GM12875 (cell line): ENCODE measurements at regions not wholly inside any gene's neighbourhood (a gene's known extent, or its start where the extent isn't known, plus 50 kb on each side); places are given as distances from the start of the nearest gene placed in this dataset.

Experiments used
- H3K4me3 ChIP-seq: one replicate; pipeline ENCODE4 v1.5.1; 2011; ENCODE audit warnings: low read depth, low read length, control low read depth
- TF ChIP-seq, protein P1 (sequence below): IDR thresholded peaks from 2 replicates; pipeline ENCODE4 v1.5.1; 2011; ENCODE audit warnings: low read depth, mild to moderate bottlenecking, control low read depth, inconsistent platforms, low read length, moderate library complexity, borderline replicate concordance; ENCODE audit not compliant: insufficient read depth

DNA sequence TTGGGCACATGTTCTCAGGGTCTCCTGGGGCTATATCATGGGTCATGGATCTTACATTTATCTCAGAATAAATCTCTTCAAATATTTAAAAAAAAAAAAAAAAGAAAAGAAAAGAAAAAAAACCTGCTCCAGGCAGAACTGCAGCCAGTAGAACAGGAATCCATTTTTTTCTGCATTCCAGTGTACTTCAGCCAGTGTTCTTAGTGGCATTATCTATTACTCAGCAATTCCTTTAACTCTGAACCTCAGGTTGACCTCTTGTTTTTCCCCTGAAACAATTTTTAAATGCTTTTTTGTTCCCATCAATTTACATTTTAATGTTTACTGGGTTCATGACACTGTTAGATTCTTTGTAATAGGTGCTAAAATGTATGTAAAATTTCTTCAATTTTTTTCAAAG is 66.7 kb upstream of the STXBP6 start:
- TF ChIP-seq, protein P1, sequence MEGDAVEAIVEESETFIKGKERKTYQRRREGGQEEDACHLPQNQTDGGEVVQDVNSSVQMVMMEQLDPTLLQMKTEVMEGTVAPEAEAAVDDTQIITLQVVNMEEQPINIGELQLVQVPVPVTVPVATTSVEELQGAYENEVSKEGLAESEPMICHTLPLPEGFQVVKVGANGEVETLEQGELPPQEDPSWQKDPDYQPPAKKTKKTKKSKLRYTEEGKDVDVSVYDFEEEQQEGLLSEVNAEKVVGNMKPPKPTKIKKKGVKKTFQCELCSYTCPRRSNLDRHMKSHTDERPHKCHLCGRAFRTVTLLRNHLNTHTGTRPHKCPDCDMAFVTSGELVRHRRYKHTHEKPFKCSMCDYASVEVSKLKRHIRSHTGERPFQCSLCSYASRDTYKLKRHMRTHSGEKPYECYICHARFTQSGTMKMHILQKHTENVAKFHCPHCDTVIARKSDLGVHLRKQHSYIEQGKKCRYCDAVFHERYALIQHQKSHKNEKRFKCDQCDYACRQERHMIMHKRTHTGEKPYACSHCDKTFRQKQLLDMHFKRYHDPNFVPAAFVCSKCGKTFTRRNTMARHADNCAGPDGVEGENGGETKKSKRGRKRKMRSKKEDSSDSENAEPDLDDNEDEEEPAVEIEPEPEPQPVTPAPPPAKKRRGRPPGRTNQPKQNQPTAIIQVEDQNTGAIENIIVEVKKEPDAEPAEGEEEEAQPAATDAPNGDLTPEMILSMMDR = no peak
- no peak overlapping the region for H3K4me3 ChIP-seq

DNA sequence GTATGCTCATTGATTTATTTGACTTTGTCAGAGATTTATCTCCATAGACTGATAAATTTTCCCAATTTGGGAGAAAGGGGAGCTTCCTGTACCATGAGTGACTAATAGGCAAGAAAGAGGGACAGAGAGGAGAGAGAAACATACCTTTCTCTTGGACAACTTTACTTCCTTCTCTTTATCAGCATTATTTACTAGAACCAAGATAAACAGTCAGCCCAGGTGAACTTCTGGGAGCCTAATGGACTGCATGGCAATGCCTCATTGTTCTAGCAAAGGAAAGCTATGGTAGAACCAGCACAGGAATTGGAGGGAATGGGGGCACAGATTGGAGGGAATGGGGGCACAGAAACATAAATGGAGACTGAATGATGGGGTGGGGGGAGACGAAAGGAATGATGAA is 63.4 kb upstream of the STXBP6 start:
- TF ChIP-seq, protein P1 = no peak
- no peak overlapping the region for H3K4me3 ChIP-seq

DNA sequence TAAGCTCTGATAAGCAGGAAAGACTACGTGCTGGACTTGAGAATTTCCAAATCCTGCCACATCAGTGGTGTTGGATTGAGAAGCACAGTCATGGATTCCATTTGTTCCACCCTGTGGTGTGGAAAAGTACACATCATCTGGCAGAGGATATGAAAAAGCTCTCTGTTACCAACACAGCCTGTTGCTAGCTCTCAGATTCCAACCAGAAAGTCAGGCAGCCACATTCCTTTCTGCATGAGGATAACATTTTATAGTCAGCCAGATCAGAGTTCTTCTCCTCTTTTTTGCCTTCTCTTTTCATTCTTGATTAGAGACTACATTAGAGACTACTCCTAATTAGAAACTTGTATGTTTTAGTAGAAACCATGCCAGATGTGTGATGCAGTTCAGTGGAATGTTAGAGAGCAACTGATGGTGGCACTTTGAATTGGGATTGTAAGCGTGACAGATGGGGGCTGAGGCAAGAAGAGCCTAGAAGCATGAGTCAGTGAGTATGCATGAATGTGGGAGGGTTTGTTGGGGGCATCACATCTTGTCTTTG is 61.2 kb upstream of the STXBP6 start:
- no peak overlapping the region for H3K4me3 ChIP-seq
- TF ChIP-seq, protein P1 = no peak

DNA sequence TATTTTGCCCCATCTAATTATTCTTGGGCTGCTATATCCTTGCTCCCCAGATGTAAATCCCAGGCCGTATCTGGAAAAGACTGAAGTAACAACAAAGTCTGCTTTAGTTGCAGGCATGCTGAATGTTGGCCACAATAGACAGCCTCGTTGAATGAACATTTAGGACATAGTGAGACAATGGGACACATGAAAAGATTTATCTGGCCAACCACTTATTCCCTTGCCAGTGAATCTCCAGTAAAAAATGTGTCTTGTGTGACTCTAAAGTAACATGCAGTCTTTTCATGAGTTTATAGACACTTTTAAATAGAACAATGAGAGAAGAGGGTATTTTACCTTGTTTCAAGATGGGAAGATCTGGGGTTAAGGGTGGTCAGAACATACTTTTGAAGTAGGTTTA is 60.2 kb upstream of the STXBP6 start:
- TF ChIP-seq, protein P1 = no peak
- H3K4me3 ChIP-seq = no peak overlapping the region

DNA sequence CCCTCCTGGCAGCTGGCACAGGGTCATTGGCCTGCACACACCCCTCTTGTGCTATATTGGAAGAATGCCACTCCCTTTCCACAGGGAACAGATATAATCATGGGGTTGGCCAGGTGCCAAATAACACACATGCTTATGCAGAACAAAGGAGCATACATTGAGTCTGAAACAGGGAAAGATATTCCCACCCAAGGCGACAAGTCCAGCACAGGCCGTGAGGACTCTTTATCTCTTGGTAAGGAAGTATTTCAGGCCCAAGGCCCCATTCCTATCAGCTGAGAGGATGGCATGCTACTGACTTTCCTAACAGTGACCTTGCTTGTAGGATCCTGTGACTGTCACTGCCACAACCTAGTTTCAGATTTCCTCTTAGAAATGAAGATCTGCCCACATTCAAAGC is 59.0 kb upstream of the STXBP6 start:
- H3K4me3 ChIP-seq = no peak overlapping the region
- TF ChIP-seq, protein P1 = no peak

DNA sequence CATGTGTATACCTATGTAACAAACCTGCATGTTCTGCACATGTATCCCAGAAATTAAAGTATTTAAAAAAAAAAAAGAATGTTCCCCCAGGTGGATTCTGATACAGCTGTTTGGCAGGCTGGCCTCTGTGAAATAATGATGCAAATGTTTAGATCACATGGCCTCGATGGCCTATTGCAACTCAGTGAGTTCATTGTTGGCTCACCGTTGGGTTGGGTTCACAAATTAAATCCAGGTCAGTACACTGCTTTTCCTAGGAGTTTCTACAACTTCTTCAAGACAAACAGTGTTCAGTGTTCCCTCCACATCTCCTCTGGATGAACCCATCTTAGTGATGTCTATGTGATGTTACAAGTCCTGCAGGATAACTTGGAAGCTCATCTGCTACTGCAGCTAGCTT is 58.3 kb upstream of the STXBP6 start:
- TF ChIP-seq, protein P1 = no peak
- H3K4me3 ChIP-seq = no peak overlapping the region

DNA sequence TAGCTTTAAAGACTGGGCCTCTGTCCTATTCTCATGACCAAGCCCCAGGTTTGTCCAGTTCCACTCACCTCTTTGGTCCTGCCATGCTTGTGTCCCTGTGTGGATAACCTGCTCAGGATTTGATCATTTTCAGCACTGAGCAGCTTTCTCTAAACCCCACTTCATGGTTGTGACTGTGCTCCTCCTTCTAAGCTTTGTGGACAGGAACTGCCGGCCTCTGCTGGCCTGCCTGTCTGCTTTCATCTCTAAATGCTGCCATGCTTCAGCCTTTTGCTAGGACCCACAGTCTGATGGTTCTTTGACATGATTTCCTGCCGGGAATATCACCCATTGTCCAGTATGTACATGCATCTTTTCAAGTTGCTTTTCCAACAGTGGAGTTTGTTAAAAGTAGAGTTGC is 53.9 kb upstream of the STXBP6 start:
- TF ChIP-seq, protein P1 = no peak
- H3K4me3 ChIP-seq = no peak overlapping the region
